KMS-11 (cell line): ENCODE measurements at regions not wholly inside any gene's neighbourhood (a gene's known extent, or its start where the extent isn't known, plus 50 kb on each side); places are given as distances from the start of the nearest gene placed in this dataset.

Source experiments
- H2AFZ ChIP-seq: fragments of 200-600 bp; sonication (generic); 2 replicates; pipeline ENCODE4 v1.6.1; 2016; ENCODE audit warnings: antibody characterized with exemption, mixed run types, low read depth
- H3K27ac ChIP-seq: fragments of 200-600 bp; sonication (generic); 2 replicates; pipeline ENCODE4 v1.6.1; 2016; ENCODE audit warnings: mild to moderate bottlenecking, mixed run types
- H3K27me3 ChIP-seq: fragments of 200-600 bp; sonication (generic); 2 replicates; pipeline ENCODE4 v1.6.1; 2017; ENCODE audit warnings: mild to moderate bottlenecking, low read depth, mixed run types, moderate library complexity; ENCODE audit not compliant: insufficient read depth
- H3K36me3 ChIP-seq: fragments of 200-600 bp; sonication (generic); 2 replicates; pipeline ENCODE4 v1.6.1; 2017; ENCODE audit warnings: mild to moderate bottlenecking, mixed run types; ENCODE audit not compliant: insufficient read depth
- H3K4me1 ChIP-seq: fragments of 200-600 bp; sonication (generic); 2 replicates; pipeline ENCODE4 v1.6.1; 2016; ENCODE audit warnings: mild to moderate bottlenecking, low read depth, mixed run types; ENCODE audit not compliant: poor library complexity, severe bottlenecking
- H3K4me2 ChIP-seq: fragments of 200-600 bp; sonication (generic); 2 replicates; pipeline ENCODE4 v1.7.0; 2016; ENCODE audit warnings: mild to moderate bottlenecking, mixed run types
- H3K4me3 ChIP-seq: fragments of 200-600 bp; sonication (generic); IDR thresholded peaks from 2 replicates; pipeline ENCODE4 v1.6.1; 2017; ENCODE audit warnings: low read depth, low read length, mixed read lengths; ENCODE audit not compliant: insufficient read depth
- H3K79me2 ChIP-seq: fragments of 200-600 bp; sonication (generic); 2 replicates; pipeline ENCODE4 v1.6.1; 2016; ENCODE audit warnings: low read depth, mixed run types; ENCODE audit not compliant: insufficient read depth
- H3K9ac ChIP-seq: fragments of 200-600 bp; sonication (generic); 2 replicates; pipeline ENCODE4 v1.6.1; 2016; ENCODE audit warnings: mild to moderate bottlenecking, mixed run types
- H4K20me1 ChIP-seq: fragments of 200-600 bp; sonication (generic); 2 replicates; pipeline ENCODE4 v1.6.1; 2016; ENCODE audit warnings: mild to moderate bottlenecking, mixed run types; ENCODE audit not compliant: insufficient read depth
- CTCF ChIP-seq: fragments of 200-600 bp; sonication (generic); conservative IDR thresholded peaks from 2 replicates; pipeline ENCODE4 v1.6.1; 2017; ENCODE audit warnings: low read depth, mild to moderate bottlenecking, antibody characterized with exemption, low read length, moderate library complexity, mixed read lengths

DNA sequence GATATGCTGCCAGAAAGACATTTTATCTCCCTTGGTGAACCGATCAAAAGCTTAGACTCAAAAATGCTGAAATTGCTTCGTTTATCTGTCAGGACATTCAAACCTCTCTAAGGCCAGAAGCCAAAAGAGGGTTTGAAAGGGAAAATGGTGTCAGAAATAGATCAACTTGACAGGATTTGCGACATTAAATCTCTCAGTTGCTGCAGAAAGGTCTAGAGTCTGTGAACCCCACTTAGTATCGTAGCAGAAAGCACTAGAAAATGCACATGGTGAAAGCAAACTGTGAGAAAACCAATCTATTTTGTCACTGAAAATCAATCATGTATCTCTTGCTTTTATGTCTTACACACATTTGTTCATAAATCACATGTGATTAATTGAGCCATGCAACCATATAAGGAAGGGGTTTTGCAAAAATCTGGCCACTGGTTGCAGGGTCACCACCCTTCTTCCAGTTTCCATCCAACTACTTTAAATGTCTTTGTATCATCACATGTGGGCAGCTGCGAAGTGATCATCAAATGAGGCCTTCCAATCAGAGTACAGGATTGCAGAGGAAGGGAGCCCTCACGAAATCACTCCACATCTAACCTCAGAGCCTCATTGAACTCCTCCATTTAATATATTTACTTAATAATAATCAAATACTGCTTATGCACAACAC, 347.2 kb upstream of the ANXA10 start:
- H3K79me2 ChIP-seq: no peaks in the 10 kb centered on the region
- no peak overlapping the region for H3K4me2 ChIP-seq
- no peak for TF ChIP-seq CTCF
- no peaks in the 10 kb centered on the region for H3K27me3 ChIP-seq
- H3K36me3 ChIP-seq: no peaks in the 10 kb centered on the region
- no peaks in the 10 kb centered on the region for H4K20me1 ChIP-seq
- no peaks in the 10 kb centered on the region for H3K4me1 ChIP-seq
- H3K9ac ChIP-seq: no peak overlapping the region
- H3K27ac ChIP-seq: no peak overlapping the region
- no peak overlapping the region for H3K4me3 ChIP-seq
- no peak overlapping the region for H2AFZ ChIP-seq

DNA sequence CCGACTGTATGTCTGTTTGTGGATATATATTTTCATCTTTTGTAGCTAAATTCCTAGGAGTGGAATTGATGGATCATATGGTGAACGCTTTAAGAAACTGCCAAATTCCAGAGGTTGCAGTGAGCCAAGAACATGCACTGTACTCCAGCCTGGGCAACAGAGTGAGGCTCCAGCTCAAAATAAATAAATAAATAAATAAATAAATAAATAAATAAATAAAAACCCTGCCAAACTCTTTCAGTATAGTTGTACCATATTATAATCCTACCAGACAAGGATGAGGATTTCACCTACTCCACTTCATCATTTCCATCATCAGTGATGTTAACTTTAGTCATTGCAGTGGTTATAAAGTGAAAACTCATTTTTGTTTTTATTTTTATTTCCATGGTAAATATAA, 325.1 kb upstream of the ANXA10 start:
- Histone ChIP-seq H3K79me2 (no peaks in the 10 kb centered on the region), H3K27me3 (no peaks in the 10 kb centered on the region), H3K4me2 (no peak overlapping the region), H3K4me1 (no peaks in the 10 kb centered on the region), H3K27ac (no peak overlapping the region), H3K4me3 (no peak overlapping the region), H2AFZ (no peak overlapping the region), H3K9ac (no peak overlapping the region), H4K20me1 (no peaks in the 10 kb centered on the region), H3K36me3 (no peaks in the 10 kb centered on the region)
- no peak for TF ChIP-seq CTCF

DNA sequence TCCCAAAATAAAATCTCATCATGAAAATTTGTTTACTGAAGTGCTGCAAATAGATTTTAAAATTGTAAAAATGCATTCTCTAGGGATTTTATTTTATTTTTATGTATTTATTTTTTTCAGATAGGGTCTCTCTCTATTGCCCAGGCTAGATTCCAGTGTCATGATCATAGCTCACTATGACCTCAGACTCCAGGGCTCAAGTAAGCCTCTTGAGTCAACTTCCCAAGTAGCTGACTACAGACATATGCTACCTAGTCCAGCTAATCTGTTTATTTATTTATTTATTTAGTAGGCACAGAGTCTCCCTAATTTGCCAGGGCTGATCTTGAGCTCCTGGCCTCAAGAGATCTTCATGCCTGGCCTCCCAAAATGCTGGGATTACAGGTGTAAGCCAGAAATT, 317.7 kb upstream of the ANXA10 start:
- Histone ChIP-seq H3K9ac (no peak overlapping the region), H3K4me1 (no peaks in the 10 kb centered on the region), H3K4me3 (no peak overlapping the region), H3K27me3 (no peaks in the 10 kb centered on the region), H3K36me3 (no peaks in the 10 kb centered on the region), H4K20me1 (no peaks in the 10 kb centered on the region), H2AFZ (no peak overlapping the region), H3K79me2 (no peaks in the 10 kb centered on the region), H3K27ac (no peak overlapping the region), H3K4me2 (no peak overlapping the region)
- TF ChIP-seq CTCF: no peak

DNA sequence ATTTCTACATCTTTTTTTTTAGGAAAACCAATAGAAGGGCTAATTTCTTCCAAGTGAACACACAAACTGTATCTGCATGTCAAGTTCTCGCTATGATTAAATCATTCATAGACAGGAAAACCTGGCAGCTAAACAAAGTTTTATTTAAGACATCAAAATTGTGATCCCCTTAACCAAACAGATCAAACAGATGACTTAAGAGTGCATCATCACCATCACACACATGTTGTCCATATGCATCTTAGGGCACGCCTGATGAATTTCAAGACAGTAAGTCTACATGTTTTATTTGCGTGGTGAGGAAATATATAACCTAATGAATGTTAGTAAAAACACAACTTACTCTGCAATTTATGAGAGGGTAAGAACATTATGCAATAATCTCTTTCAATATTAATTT, 317.0 kb upstream of the ANXA10 start:
- Histone ChIP-seq H3K36me3 (no peaks in the 10 kb centered on the region), H3K9ac (no peak overlapping the region), H3K79me2 (no peaks in the 10 kb centered on the region), H3K27me3 (no peaks in the 10 kb centered on the region), H3K4me2 (no peak overlapping the region), H3K4me1 (no peaks in the 10 kb centered on the region), H3K27ac (no peak overlapping the region), H2AFZ (no peak overlapping the region), H4K20me1 (no peaks in the 10 kb centered on the region), H3K4me3 (no peak overlapping the region)
- TF ChIP-seq CTCF: no peak
